HepG2 (cell line): ENCODE measurements at regions not wholly inside any gene's neighbourhood (a gene's known extent, or its start where the extent isn't known, plus 50 kb on each side); places are given as distances from the start of the nearest gene placed in this dataset.

Source experiments
- AGO2 ChIP-seq: fragments of 200-400 bp; formaldehyde crosslinking; optimal IDR thresholded peaks from 2 replicates; pipeline ENCODE3; 2017; ENCODE audit warnings: mild to moderate bottlenecking, low read depth, low read length, moderate library complexity
- CBX2 ChIP-seq, 2 experiments: fragments of 200-600 bp in 1 of 2; sonication (generic); formaldehyde crosslinking in 1 of 2; IDR thresholded peaks; 2 replicates each; pipeline versions ENCODE4 v1.7.0 to v1.8.1; 2018 to 2022; ENCODE audit warnings: low read depth in 2 of 2, low read length in 1 of 2, mild to moderate bottlenecking in 1 of 2, missing genetic modification reagents in 1 of 2
- FOXK2 ChIP-seq: fragments of 450-650 bp; IDR thresholded peaks from 2 replicates; pipeline ENCODE4 v1.6.1; 2016
- HINFP ChIP-seq: sonication (generic); formaldehyde crosslinking; IDR thresholded peaks from 2 replicates; pipeline ENCODE4 v1.4.0; 2020; ENCODE audit warnings: low read depth, mild to moderate bottlenecking, missing genetic modification reagents
- NCOA5 ChIP-seq: sonication (generic); formaldehyde crosslinking; IDR thresholded peaks from 2 replicates; pipeline ENCODE4 v1.4.0; 2020; ENCODE audit warnings: missing genetic modification reagents
- PHF8 ChIP-seq: sonication (generic); formaldehyde crosslinking; IDR thresholded peaks from 2 replicates; pipeline ENCODE4 v1.5.0; 2020; ENCODE audit warnings: missing genetic modification reagents
- SALL2 ChIP-seq: sonication (generic); formaldehyde crosslinking; IDR thresholded peaks from 2 replicates; pipeline ENCODE4 v1.8.1; 2023; ENCODE audit warnings: mild to moderate bottlenecking, missing genetic modification reagents, inconsistent platforms
- SMARCE1 ChIP-seq: fragments of 450-650 bp; IDR thresholded peaks from 2 replicates; pipeline ENCODE4 v1.6.1; 2017; ENCODE audit warnings: borderline replicate concordance
- SSRP1 ChIP-seq: IDR thresholded peaks from 2 replicates; pipeline ENCODE4 v1.6.1; 2016; ENCODE audit warnings: control low read depth
- ZFP36L2 ChIP-seq: sonication (generic); formaldehyde crosslinking; IDR thresholded peaks from 2 replicates; pipeline ENCODE4 v1.4.0; 2020; ENCODE audit warnings: missing genetic modification reagents
- ZSCAN22 ChIP-seq: sonication (generic); formaldehyde crosslinking; IDR thresholded peaks from 2 replicates; pipeline ENCODE4 v1.4.0; 2020; ENCODE audit warnings: mild to moderate bottlenecking, missing genetic modification reagents
- TF ChIP-seq, protein P1 (sequence below): sonication (generic); formaldehyde crosslinking; IDR thresholded peaks from 2 replicates; pipeline ENCODE4 v1.9.0; 2022; ENCODE audit warnings: missing genetic modification reagents, mild to moderate bottlenecking, borderline replicate concordance
- TF ChIP-seq, protein P2 (sequence below): IDR thresholded peaks from 2 replicates; pipeline ENCODE4 v1.6.1; 2016
- TF ChIP-seq, protein P3 (sequence below): sonication (generic); formaldehyde crosslinking; IDR thresholded peaks from 2 replicates; pipeline ENCODE4 v1.4.0; 2020; ENCODE audit warnings: mild to moderate bottlenecking, missing genetic modification reagents
- TF ChIP-seq, protein P4 (sequence below): sonication (generic); formaldehyde crosslinking; IDR thresholded peaks from 2 replicates; pipeline ENCODE4 v1.4.0; 2020; ENCODE audit warnings: missing genetic modification reagents

- no peak for TF ChIP-seq ZSCAN22
- TF ChIP-seq SSRP1 (CRISPR knock-in tag) = peak; percentile 93; the same call in 1 of the 2 replicates
- TF ChIP-seq, protein P1, sequence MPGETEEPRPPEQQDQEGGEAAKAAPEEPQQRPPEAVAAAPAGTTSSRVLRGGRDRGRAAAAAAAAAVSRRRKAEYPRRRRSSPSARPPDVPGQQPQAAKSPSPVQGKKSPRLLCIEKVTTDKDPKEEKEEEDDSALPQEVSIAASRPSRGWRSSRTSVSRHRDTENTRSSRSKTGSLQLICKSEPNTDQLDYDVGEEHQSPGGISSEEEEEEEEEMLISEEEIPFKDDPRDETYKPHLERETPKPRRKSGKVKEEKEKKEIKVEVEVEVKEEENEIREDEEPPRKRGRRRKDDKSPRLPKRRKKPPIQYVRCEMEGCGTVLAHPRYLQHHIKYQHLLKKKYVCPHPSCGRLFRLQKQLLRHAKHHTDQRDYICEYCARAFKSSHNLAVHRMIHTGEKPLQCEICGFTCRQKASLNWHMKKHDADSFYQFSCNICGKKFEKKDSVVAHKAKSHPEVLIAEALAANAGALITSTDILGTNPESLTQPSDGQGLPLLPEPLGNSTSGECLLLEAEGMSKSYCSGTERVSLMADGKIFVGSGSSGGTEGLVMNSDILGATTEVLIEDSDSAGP (CRISPR knock-in tag) = peak; percentile 75; the same call in 1 of the 2 replicates
- TF ChIP-seq ZFP36L2 (CRISPR knock-in tag) = no peak
- no peak for TF ChIP-seq NCOA5 (CRISPR knock-in tag)
- TF ChIP-seq, protein P2, sequence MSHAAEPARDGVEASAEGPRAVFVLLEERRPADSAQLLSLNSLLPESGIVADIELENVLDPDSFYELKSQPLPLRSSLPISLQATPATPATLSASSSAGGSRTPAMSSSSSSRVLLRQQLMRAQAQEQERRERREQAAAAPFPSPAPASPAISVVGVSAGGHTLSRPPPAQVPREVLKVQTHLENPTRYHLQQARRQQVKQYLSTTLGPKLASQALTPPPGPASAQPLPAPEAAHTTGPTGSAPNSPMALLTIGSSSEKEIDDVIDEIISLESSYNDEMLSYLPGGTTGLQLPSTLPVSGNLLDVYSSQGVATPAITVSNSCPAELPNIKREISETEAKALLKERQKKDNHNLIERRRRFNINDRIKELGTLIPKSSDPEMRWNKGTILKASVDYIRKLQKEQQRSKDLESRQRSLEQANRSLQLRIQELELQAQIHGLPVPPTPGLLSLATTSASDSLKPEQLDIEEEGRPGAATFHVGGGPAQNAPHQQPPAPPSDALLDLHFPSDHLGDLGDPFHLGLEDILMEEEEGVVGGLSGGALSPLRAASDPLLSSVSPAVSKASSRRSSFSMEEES (CRISPR knock-in tag) = peak; percentile 87
- peak; percentile 34; the same call in 1 of the 2 replicates for TF ChIP-seq PHF8 (CRISPR knock-in tag)
- TF ChIP-seq FOXK2 = no peak
- TF ChIP-seq HINFP (CRISPR knock-in tag) = no peak
- TF ChIP-seq, protein P3, sequence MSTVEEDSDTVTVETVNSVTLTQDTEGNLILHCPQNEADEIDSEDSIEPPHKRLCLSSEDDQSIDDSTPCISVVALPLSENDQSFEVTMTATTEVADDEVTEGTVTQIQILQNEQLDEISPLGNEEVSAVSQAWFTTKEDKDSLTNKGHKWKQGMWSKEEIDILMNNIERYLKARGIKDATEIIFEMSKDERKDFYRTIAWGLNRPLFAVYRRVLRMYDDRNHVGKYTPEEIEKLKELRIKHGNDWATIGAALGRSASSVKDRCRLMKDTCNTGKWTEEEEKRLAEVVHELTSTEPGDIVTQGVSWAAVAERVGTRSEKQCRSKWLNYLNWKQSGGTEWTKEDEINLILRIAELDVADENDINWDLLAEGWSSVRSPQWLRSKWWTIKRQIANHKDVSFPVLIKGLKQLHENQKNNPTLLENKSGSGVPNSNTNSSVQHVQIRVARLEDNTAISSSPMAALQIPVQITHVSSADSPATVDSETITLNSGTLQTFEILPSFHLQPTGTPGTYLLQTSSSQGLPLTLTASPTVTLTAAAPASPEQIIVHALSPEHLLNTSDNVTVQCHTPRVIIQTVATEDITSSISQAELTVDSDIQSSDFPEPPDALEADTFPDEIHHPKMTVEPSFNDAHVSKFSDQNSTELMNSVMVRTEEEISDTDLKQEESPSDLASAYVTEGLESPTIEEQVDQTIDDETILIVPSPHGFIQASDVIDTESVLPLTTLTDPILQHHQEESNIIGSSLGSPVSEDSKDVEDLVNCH (CRISPR knock-in tag) = no peak
- TF ChIP-seq SMARCE1 = no peak
- TF ChIP-seq CBX2 (IDR thresholded peaks at IDR 0.05; ENCODE audit: low read depth, low read length) = no peak
- TF ChIP-seq CBX2 (CRISPR knock-in tag; IDR thresholded peaks at IDR 0.05; ENCODE audit: low read depth) = no peak
- no peak for TF ChIP-seq AGO2
- TF ChIP-seq, protein P4, sequence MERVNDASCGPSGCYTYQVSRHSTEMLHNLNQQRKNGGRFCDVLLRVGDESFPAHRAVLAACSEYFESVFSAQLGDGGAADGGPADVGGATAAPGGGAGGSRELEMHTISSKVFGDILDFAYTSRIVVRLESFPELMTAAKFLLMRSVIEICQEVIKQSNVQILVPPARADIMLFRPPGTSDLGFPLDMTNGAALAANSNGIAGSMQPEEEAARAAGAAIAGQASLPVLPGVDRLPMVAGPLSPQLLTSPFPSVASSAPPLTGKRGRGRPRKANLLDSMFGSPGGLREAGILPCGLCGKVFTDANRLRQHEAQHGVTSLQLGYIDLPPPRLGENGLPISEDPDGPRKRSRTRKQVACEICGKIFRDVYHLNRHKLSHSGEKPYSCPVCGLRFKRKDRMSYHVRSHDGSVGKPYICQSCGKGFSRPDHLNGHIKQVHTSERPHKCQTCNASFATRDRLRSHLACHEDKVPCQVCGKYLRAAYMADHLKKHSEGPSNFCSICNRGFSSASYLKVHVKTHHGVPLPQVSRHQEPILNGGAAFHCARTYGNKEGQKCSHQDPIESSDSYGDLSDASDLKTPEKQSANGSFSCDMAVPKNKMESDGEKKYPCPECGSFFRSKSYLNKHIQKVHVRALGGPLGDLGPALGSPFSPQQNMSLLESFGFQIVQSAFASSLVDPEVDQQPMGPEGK (CRISPR knock-in tag) = peak; percentile 65; the same call in 1 of the 2 replicates
- 0 out of 2 replicates have a peak, but pooled peaks have one; percentile 85 for TF ChIP-seq SALL2
Observed at GRCh38 chr2:234679741-234680687, 183.1 kb upstream of the ARL4C start (continued).
